Cardiac fibroblast (primary cell): ENCODE measurements at regions not wholly inside any gene's neighbourhood (a gene's known extent, or its start where the extent isn't known, plus 50 kb on each side); places are given as distances from the start of the nearest gene placed in this dataset.
A peak's percentile ranks its signal among the peaks of the same experiment; 100 is the strongest.
"Not testable (repeated sequence)": the region's sequence is repeated elsewhere in the genome, so short reads cannot be mapped to it uniquely, and the experiment has no call there.

ENCODE experiments used
- DNase-seq, 2 donors: peaks; one replicate each; pipeline versions ENCODE4 v3.0.0 to v3.0.0-alpha.2; 2010; ENCODE audit warnings: low read depth in 2 of 2
- H3K4me3 ChIP-seq, 2 donors: replicated peaks in 1 of 2; 1 replicate in 1 of 2; 2 replicates in 1 of 2; pipeline ENCODE4 v1.5.1; 2011; ENCODE audit warnings: low read depth in 2 of 2, low read length in 2 of 2, mild to moderate bottlenecking in 2 of 2, moderate library complexity in 1 of 2
- TF ChIP-seq, protein P1 (sequence below): IDR thresholded peaks from one replicate; pipeline ENCODE4 v1.5.1; 2011; ENCODE audit warnings: low read depth, mild to moderate bottlenecking, low read length, inconsistent platforms

- no peak for DNase-seq
- no peak overlapping the region for H3K4me3 ChIP-seq
- TF ChIP-seq, protein P1, sequence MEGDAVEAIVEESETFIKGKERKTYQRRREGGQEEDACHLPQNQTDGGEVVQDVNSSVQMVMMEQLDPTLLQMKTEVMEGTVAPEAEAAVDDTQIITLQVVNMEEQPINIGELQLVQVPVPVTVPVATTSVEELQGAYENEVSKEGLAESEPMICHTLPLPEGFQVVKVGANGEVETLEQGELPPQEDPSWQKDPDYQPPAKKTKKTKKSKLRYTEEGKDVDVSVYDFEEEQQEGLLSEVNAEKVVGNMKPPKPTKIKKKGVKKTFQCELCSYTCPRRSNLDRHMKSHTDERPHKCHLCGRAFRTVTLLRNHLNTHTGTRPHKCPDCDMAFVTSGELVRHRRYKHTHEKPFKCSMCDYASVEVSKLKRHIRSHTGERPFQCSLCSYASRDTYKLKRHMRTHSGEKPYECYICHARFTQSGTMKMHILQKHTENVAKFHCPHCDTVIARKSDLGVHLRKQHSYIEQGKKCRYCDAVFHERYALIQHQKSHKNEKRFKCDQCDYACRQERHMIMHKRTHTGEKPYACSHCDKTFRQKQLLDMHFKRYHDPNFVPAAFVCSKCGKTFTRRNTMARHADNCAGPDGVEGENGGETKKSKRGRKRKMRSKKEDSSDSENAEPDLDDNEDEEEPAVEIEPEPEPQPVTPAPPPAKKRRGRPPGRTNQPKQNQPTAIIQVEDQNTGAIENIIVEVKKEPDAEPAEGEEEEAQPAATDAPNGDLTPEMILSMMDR, result no peak
These were observed 580.1 kb upstream of the CITED2 start for GRCh38 chr6:139954463-139955071.

DNA sequence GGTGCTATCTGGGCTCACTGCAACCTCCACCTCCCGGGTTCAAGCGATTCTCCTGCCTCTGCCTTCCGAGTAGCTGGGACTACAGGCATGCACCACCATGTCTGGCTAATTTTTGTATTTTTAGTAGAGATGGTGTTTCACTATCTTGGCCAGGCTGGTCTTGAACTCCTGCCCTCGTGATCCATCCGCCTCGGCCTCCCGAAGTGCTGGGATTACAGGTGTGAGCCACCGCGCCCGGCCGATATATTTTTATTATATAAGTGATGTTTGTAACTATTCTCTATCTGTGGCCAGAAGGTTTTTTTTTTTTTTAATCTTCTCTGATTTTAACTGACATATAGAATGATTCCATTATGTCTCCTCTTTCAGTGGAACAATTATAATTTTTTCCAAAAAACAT lies 579.3 kb upstream of the CITED2 start:
- H3K4me3 ChIP-seq, DNase-seq: not testable (repeated sequence)

GRCh38 chr6:139951172-139951571 lies 576.7 kb upstream of the CITED2 start:
- DNase-seq, result no peak
- no peak overlapping the region for H3K4me3 ChIP-seq
- TF ChIP-seq, protein P1, result no peak

GRCh38 chr6:139944976-139945375 lies 570.5 kb upstream of the CITED2 start:
- H3K4me3 ChIP-seq, result no peak overlapping the region
- DNase-seq, result peak in 1 of 2 donors; percentile 34
- TF ChIP-seq, protein P1, result no peak

- no peak overlapping the region for H3K4me3 ChIP-seq
- TF ChIP-seq, protein P1, result no peak
- no peak for DNase-seq
These were observed 569.7 kb upstream of the CITED2 start for GRCh38 chr6:139944131-139944530.

DNA sequence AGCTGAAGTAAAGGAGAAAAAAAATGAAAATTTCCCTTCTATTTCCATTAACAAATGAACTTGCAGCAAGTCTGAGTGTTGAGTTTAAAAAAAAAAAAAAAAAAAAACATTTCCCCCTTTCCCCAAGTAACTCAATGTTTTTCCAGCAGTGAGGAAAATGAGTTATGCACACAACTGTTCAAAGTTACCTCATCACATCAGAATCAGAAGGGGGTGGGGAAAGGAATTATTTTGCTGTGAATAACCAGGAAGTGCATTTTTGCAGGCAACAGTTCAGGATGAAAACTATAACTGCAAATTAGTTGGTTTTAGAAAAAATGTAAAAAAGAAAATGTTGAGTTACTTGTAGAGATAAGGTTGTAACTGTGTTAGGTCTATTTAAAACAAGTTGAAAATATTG lies 568.9 kb upstream of the CITED2 start:
- DNase-seq, result peak; percentile 90 to 92
- TF ChIP-seq, protein P1, result no peak
- H3K4me3 ChIP-seq, result no peak overlapping the region

GRCh38 chr6:139942331-139942730 lies 567.9 kb upstream of the CITED2 start:
- TF ChIP-seq, protein P1, result no peak
- DNase-seq, result no peak
- H3K4me3 ChIP-seq, result no peak overlapping the region
